ENCODE measurements at regions not wholly inside any gene's neighbourhood (a gene's known extent, or its start where the extent isn't known, plus 50 kb on each side); places are given as distances from the start of the nearest gene placed in this dataset.

- TF ChIP-seq CTCF (IDR thresholded peaks at IDR 0.05) (no peak), EZH2 (IDR thresholded peaks at IDR 0.05; ENCODE audit: borderline replicate concordance, insufficient read depth, low read depth, low read length, poor library complexity, severe bottlenecking) (no peak)
These were observed 618.1 kb upstream of the FSHR start for GRCh38 chr2:49772299-49772970.

Measured in B cell (primary cell).